H9 (cell line): ENCODE measurements at regions not wholly inside any gene's neighbourhood (a gene's known extent, or its start where the extent isn't known, plus 50 kb on each side); places are given as distances from the start of the nearest gene placed in this dataset.
A peak's percentile ranks its signal among the peaks of the same experiment; 100 is the strongest.

Experiments
- DNase-seq: peaks from one replicate; pipeline ENCODE4 v3.0.0-alpha.2; 2017
- H2AFZ ChIP-seq: one replicate; pipeline ENCODE4 v1.6.1; 2013; ENCODE audit warnings: mild to moderate bottlenecking, low read length, control low read depth, moderate library complexity
- H2AK5ac ChIP-seq: 2 replicates; pipeline ENCODE4 v1.6.1; 2013; ENCODE audit warnings: low read length, control low read depth, mixed read lengths; ENCODE audit not compliant: insufficient read length
- H2BK120ac ChIP-seq: one replicate; pipeline ENCODE4 v1.6.1; 2013; ENCODE audit warnings: low read depth, mild to moderate bottlenecking, low read length, control low read depth, inconsistent platforms; ENCODE audit not compliant: poor library complexity, severe bottlenecking
- H2BK12ac ChIP-seq: 2 replicates; pipeline ENCODE4 v1.6.1; 2013; ENCODE audit warnings: low read length, control low read depth, mixed read lengths, low read depth; ENCODE audit not compliant: insufficient read length
- H2BK15ac ChIP-seq: 2 replicates; pipeline ENCODE4 v1.6.1; 2013; ENCODE audit warnings: low read depth, low read length, control low read depth
- H2BK20ac ChIP-seq: one replicate; pipeline ENCODE4 v1.6.1; 2013; ENCODE audit warnings: low read depth, mild to moderate bottlenecking, low read length, control low read depth, inconsistent platforms; ENCODE audit not compliant: poor library complexity, severe bottlenecking
- H2BK5ac ChIP-seq: 2 replicates; pipeline ENCODE4 v1.6.1; 2013; ENCODE audit warnings: low read length, control low read depth, mixed read lengths; ENCODE audit not compliant: insufficient read length
- H3K14ac ChIP-seq: 2 replicates; pipeline ENCODE4 v1.6.1; 2013; ENCODE audit warnings: low read length, control low read depth; ENCODE audit not compliant: insufficient read depth
- H3K18ac ChIP-seq: 2 replicates; pipeline ENCODE4 v1.6.1; 2013; ENCODE audit warnings: low read depth, mild to moderate bottlenecking, mixed read lengths, low read length, control low read depth; ENCODE audit not compliant: insufficient read length
- H3K23ac ChIP-seq: 2 replicates; pipeline ENCODE4 v1.6.1; 2013; ENCODE audit warnings: low read length, control low read depth, mixed read lengths, low read depth; ENCODE audit not compliant: insufficient read length
- H3K23me2 ChIP-seq: 2 replicates; pipeline ENCODE4 v1.6.1; 2013; ENCODE audit warnings: low read depth, mild to moderate bottlenecking, mixed read lengths, low read length, control low read depth; ENCODE audit not compliant: insufficient read length, poor library complexity, severe bottlenecking
- H3K27ac ChIP-seq: 2 replicates; pipeline ENCODE4 v1.5.1; 2013; ENCODE audit warnings: low read length, control low read depth, mixed read lengths, low read depth; ENCODE audit not compliant: insufficient read length
- H3K27me3 ChIP-seq: 2 replicates; pipeline ENCODE4 v1.6.1; 2013; ENCODE audit warnings: low read length, control low read depth, inconsistent platforms; ENCODE audit not compliant: insufficient read depth
- H3K4ac ChIP-seq: 2 replicates; pipeline ENCODE4 v1.6.1; 2013; ENCODE audit warnings: low read depth, mild to moderate bottlenecking, control low read depth, inconsistent platforms, low read length, moderate library complexity
- H3K4me1 ChIP-seq: 2 replicates; pipeline ENCODE4 v1.6.1; 2013; ENCODE audit warnings: low read length, control low read depth, inconsistent platforms; ENCODE audit not compliant: insufficient read depth
- H3K4me2 ChIP-seq: 2 replicates; pipeline ENCODE4 v1.6.1; 2013; ENCODE audit warnings: low read length, control low read depth, mixed read lengths; ENCODE audit not compliant: insufficient read length, insufficient read depth
- H3K56ac ChIP-seq: 2 replicates; pipeline ENCODE4 v1.6.1; 2013; ENCODE audit warnings: low read depth, mild to moderate bottlenecking, mixed read lengths, low read length, control low read depth; ENCODE audit not compliant: insufficient read length
- H3K79me1 ChIP-seq: 2 replicates; pipeline ENCODE4 v1.6.1; 2013; ENCODE audit warnings: low read depth, mild to moderate bottlenecking, moderate library complexity, low read length, control low read depth, inconsistent platforms; ENCODE audit not compliant: insufficient read depth, poor library complexity, severe bottlenecking
- H3K79me2 ChIP-seq: 2 replicates; pipeline ENCODE4 v1.6.1; 2013; ENCODE audit warnings: low read length, control low read depth, inconsistent platforms; ENCODE audit not compliant: insufficient read depth
- H3K9ac ChIP-seq: 2 replicates; pipeline ENCODE4 v1.6.1; 2013; ENCODE audit warnings: low read length, control low read depth, mixed read lengths; ENCODE audit not compliant: insufficient read length; ENCODE audit errors: extremely low read depth
- H3K9me3 ChIP-seq: one replicate; pipeline ENCODE4 v1.6.1; 2013; ENCODE audit warnings: low read depth, low read length, inconsistent platforms; ENCODE audit not compliant: control insufficient read depth
- H3T11ph ChIP-seq: one replicate; pipeline ENCODE4 v1.6.1; 2013; ENCODE audit warnings: mild to moderate bottlenecking, low read length, control low read depth, inconsistent platforms
- H4K20me1 ChIP-seq: one replicate; pipeline ENCODE4 v1.6.1; 2013; ENCODE audit not compliant: control insufficient read depth, insufficient read length, insufficient read depth
- H4K5ac ChIP-seq: 2 replicates; pipeline ENCODE4 v1.6.1; 2013; ENCODE audit warnings: low read depth, mild to moderate bottlenecking, mixed read lengths, low read length, control low read depth; ENCODE audit not compliant: insufficient read length
- H4K8ac ChIP-seq: replicated peaks from 2 replicates; pipeline ENCODE4 v1.6.1; 2013; ENCODE audit warnings: low read length, control low read depth, mixed read lengths, low read depth; ENCODE audit not compliant: insufficient read length
- H4K91ac ChIP-seq: 2 replicates; pipeline ENCODE4 v1.6.1; 2013; ENCODE audit warnings: low read depth, mild to moderate bottlenecking, moderate library complexity, mixed read lengths, low read length, control low read depth; ENCODE audit not compliant: insufficient read length
- H3K27ac Mint-ChIP-seq, 3 experiments: 2 replicates in 2 of 3; 3 replicates in 1 of 3; pipeline ENCODE4 v1.8.0; 2020 to 2021; ENCODE audit warnings: mixed read lengths in 3 of 3, mild to moderate bottlenecking in 1 of 3, moderate library complexity in 1 of 3
- H3K27me3 Mint-ChIP-seq: 2 replicates; pipeline ENCODE4 v1.8.0; 2021; ENCODE audit warnings: low read depth, mild to moderate bottlenecking, moderate library complexity, mixed read lengths
- H3K36me3 Mint-ChIP-seq, 3 experiments: 2 replicates in 2 of 3; 3 replicates in 1 of 3; pipeline ENCODE4 v1.8.0; 2020 to 2021; ENCODE audit warnings: low read depth in 3 of 3, mixed read lengths in 3 of 3; ENCODE audit not compliant: insufficient read depth in 1 of 3
- H3K4me1 Mint-ChIP-seq, 2 experiments: 2 replicates each; pipeline ENCODE4 v1.8.0; 2020; ENCODE audit warnings: mixed read lengths in 2 of 2
- H3K4me3 Mint-ChIP-seq, 2 experiments: 2 replicates in 1 of 2; 3 replicates in 1 of 2; pipeline ENCODE4 v1.8.0; 2020 to 2021; ENCODE audit warnings: mild to moderate bottlenecking in 2 of 2, mixed read lengths in 2 of 2, moderate library complexity in 1 of 2
- H3K9me3 Mint-ChIP-seq, 2 experiments: 2 replicates in 1 of 2; 3 replicates in 1 of 2; pipeline ENCODE4 v1.8.0; 2020; ENCODE audit warnings: mild to moderate bottlenecking in 2 of 2, mixed read lengths in 2 of 2, moderate library complexity in 1 of 2
- CTCF ChIP-seq: fragments of 200-600 bp; sonication (generic); conservative IDR thresholded peaks from 3 replicates; pipeline ENCODE4 v1.8.0; 2021; ENCODE audit warnings: antibody characterized with exemption, mild to moderate bottlenecking
- WGBS: extraction: QIAGEN DNeasy Blood & Tissue Kit; methylation state at CpG from one replicate; pipeline ENCODE4 v1.1.7; 2013; ENCODE audit warnings: missing lambda C conversion rate, low lambda C conversion rate, mixed read lengths; ENCODE audit not compliant: insufficient read length; ENCODE audit errors: extremely low coverage; 5-methylcytosine and 5-hydroxymethylcytosine counted together

- no peak for TF ChIP-seq CTCF
- Histone ChIP-seq H3K23ac (no peak overlapping the region), H4K20me1 (no peaks in the 10 kb centered on the region), H2BK12ac (no peak overlapping the region), H2AK5ac (no peak overlapping the region), H3K4ac (no peak overlapping the region), H4K8ac (no peak overlapping the region), H3K27me3 (no peaks in the 10 kb centered on the region), H3K9me3 (peaks cover 4% of the 10 kb centered on the region), H3K4me2 (no peak overlapping the region), H4K5ac (no peak overlapping the region), H3K79me2 (no peaks in the 10 kb centered on the region), H3K4me1 (peaks cover 7% of the 10 kb centered on the region; the same call in 1 of the 2 replicates), H2BK20ac (no peak overlapping the region), H2AFZ (no peak overlapping the region), H3K79me1 (no peaks in the 10 kb centered on the region), H4K91ac (no peak overlapping the region), H3K14ac (no peak overlapping the region), H3T11ph (no peak overlapping the region), H2BK5ac (no peak overlapping the region), H2BK120ac (no peak overlapping the region), H3K9ac (no peak overlapping the region), H2BK15ac (no peak overlapping the region), H3K23me2 (no peaks in the 10 kb centered on the region), H3K18ac (no peak overlapping the region), H3K56ac (no peak overlapping the region), H3K27ac (no peak overlapping the region)
- Mint-ChIP-seq H3K4me1 (peaks cover 37 to 39% of the 10 kb centered on the region in 2 experiments), H3K36me3 (peaks cover 6 to 15% (median 9%) of the 10 kb centered on the region in 3 experiments), H3K27ac (peak overlapping the region; percentile 48 to 86 (median 58); a peak in 4 of 7 replicates), H3K9me3 (peaks cover 10 to 11% of the 10 kb centered on the region in 2 experiments), H3K27me3 (no peaks in the 10 kb centered on the region), H3K4me3 (no peak overlapping the region)
- no CpG with 5 or more reads among the region's 11 CpGs for WGBS
- DNase-seq = no peak
Measured at GRCh38 chr4:181821039-181822004, 421.9 kb upstream of the TENM3 start.
